BLaER1 treated with 17β-estradiol and CSF1 and Interleukin-3, amounts not matched to agents 10 nM and 100 nM (cell line): ENCODE measurements at regions not wholly inside any gene's neighbourhood (a gene's known extent, or its start where the extent isn't known, plus 50 kb on each side); places are given as distances from the start of the nearest gene placed in this dataset.

Source experiments
- H3K27ac ChIP-seq, 11 experiments: shearing (Covaris generic); formaldehyde crosslinking; 2 replicates each; pipeline ENCODE4 v1.8.1; 2022
- H3K27me3 ChIP-seq, 11 experiments: shearing (Covaris generic); formaldehyde crosslinking; 2 replicates each; pipeline ENCODE4 v1.8.1; 2022
- H3K36me3 ChIP-seq, 11 experiments: shearing (Covaris generic); formaldehyde crosslinking; 2 replicates each; pipeline ENCODE4 v1.8.1; 2022
- H3K4me1 ChIP-seq, 10 experiments: shearing (Covaris generic); formaldehyde crosslinking; 2 replicates each; pipeline ENCODE4 v1.8.1; 2022
- H3K4me2 ChIP-seq, 11 experiments: shearing (Covaris generic); formaldehyde crosslinking; 2 replicates each; pipeline ENCODE4 v1.8.1; 2022
- H3K4me3 ChIP-seq, 10 experiments: shearing (Covaris generic); formaldehyde crosslinking; 2 replicates each; pipeline ENCODE4 v1.8.1; 2022
- H3K9ac ChIP-seq, 11 experiments: shearing (Covaris generic); formaldehyde crosslinking; 2 replicates each; pipeline ENCODE4 v1.8.1; 2022
- H3K9me3 ChIP-seq, 11 experiments: shearing (Covaris generic); formaldehyde crosslinking; replicated peaks in 1 of 11; 2 replicates each; pipeline ENCODE4 v1.8.1; 2022
- H4K20me1 ChIP-seq, 11 experiments: shearing (Covaris generic); formaldehyde crosslinking; 2 replicates each; pipeline ENCODE4 v1.8.1; 2022
- Cebpa-rat ChIP-seq, 11 experiments: shearing (Covaris generic); IDR thresholded peaks; 2 replicates each; pipeline ENCODE4 v1.8.1; 2022

- no peaks in the 10 kb centered on the region for H4K20me1 ChIP-seq
- no peaks in the 10 kb centered on the region for H3K4me1 ChIP-seq
- H3K27me3 ChIP-seq = no peaks in the 10 kb centered on the region
- no peaks in the 10 kb centered on the region for H3K36me3 ChIP-seq
- no peak overlapping the region for H3K27ac ChIP-seq
- TF ChIP-seq Cebpa-rat (IDR thresholded peaks at IDR 0.05) = no peak
- H3K4me2 ChIP-seq = no peak overlapping the region
- no peak overlapping the region for H3K4me3 ChIP-seq
- peaks cover 0 to 25% (median 0%) of the 10 kb centered on the region in 11 experiments; a peak in 3 of 22 replicates for H3K9me3 ChIP-seq
- H3K9ac ChIP-seq = no peak overlapping the region
Measured at GRCh38 chr9:90455316-90455715, 187.3 kb downstream of the DIRAS2 start.

DNA sequence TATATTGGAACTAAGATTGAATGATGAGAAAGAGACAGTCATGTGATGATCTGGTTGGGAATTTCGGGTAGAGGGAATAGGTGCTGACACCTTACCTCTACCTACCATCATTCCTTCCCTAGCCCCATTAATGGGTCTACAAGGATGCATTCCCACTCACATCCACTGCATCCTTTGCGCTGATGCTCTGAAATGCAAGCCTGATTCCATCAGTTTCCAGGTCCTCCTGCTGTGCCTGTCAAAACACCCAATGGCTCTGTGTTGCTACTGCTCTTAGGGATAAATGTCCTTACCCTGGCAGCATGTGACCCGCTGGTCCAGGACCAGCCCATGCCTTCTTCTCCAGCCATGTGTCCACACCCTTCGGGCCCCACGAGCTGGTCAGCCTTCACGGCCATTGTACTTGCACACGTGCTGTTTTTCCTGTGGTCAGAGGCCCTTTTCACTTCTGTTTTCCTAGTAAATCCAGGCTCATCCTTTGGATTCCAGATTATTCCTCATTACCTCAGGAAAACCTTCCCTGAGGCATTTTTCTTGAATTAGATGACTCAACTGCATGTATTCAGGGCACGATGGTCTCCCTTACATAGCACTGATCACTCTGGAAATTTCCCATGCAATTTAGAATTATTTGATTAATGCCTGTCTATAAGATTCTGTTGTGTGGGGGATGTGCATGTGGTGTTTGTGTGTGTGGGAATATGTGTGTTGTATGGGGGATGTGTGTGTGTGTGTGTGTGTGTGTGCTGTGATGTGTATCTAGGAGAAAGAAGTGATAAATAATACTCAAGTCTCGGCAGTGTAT lies 185.0 kb downstream of the DIRAS2 start:
- Histone ChIP-seq H3K4me1 (no peaks in the 10 kb centered on the region), H3K27ac (no peak overlapping the region), H4K20me1 (no peaks in the 10 kb centered on the region), H3K4me2 (no peak overlapping the region), H3K36me3 (no peaks in the 10 kb centered on the region), H3K9ac (no peak overlapping the region), H3K4me3 (no peak overlapping the region), H3K9me3 (peaks cover 0 to 25% (median 0%) of the 10 kb centered on the region in 11 experiments; a peak in 3 of 22 replicates), H3K27me3 (no peaks in the 10 kb centered on the region)
- TF ChIP-seq Cebpa-rat (IDR thresholded peaks at IDR 0.05) = no peak

- Histone ChIP-seq H3K27ac (no peak overlapping the region), H3K36me3 (no peaks in the 10 kb centered on the region), H3K9ac (no peak overlapping the region), H3K27me3 (no peaks in the 10 kb centered on the region), H3K4me3 (no peak overlapping the region), H3K9me3 (peaks cover 0 to 18% (median 0%) of the 10 kb centered on the region in 11 experiments; a peak in 3 of 22 replicates), H3K4me1 (no peaks in the 10 kb centered on the region), H4K20me1 (no peaks in the 10 kb centered on the region), H3K4me2 (no peak overlapping the region)
- TF ChIP-seq Cebpa-rat (IDR thresholded peaks at IDR 0.05) = no peak
Measured at GRCh38 chr9:90458485-90458884, 184.1 kb downstream of the DIRAS2 start.

DNA sequence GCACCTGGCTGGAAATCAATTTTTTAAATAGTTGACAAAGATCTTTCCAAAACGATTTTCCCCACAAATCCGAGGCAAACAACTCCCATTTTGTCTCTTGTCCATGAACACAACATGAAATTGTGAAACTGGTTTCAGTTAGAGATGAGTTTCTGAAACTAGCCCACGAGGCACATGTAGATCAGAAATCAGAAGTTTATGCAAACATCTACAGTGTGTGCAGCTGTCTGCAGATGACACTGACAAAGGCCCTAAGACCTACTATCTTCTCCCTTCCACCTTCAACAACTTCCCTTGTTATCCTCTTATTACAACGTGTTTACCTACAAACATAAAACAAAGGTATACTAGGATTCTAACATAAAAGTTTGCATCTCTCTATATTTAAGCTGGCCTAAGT lies 183.3 kb downstream of the DIRAS2 start:
- no peaks in the 10 kb centered on the region for H4K20me1 ChIP-seq
- H3K9ac ChIP-seq = no peak overlapping the region
- no peak for TF ChIP-seq Cebpa-rat (IDR thresholded peaks at IDR 0.05)
- H3K9me3 ChIP-seq = peaks cover 0 to 10% (median 0%) of the 10 kb centered on the region in 11 experiments; a peak in 1 of 22 replicates
- no peaks in the 10 kb centered on the region for H3K36me3 ChIP-seq
- no peak overlapping the region for H3K27ac ChIP-seq
- no peaks in the 10 kb centered on the region for H3K27me3 ChIP-seq
- H3K4me2 ChIP-seq = no peak overlapping the region
- no peak overlapping the region for H3K4me3 ChIP-seq
- no peaks in the 10 kb centered on the region for H3K4me1 ChIP-seq

DNA sequence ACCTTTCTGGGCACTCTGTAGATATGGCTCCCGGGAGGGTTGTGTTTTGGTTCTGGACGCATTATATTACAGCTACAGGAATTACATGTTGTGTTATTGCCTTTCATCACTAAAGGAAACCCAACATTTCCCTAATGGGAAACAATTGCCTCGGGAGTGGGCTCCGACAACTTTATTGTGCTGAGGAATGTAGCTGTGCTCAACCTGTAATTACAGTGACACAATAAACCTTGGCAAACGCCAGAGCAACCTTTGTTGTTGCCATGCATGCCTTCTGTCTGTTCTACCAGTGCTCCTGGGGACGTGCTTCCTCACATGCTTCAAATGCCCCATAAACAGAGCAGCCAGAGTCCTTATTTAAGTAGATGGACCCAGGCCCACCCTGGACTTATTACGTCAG lies 182.4 kb downstream of the DIRAS2 start:
- Histone ChIP-seq H3K27ac (no peak overlapping the region), H3K36me3 (no peaks in the 10 kb centered on the region), H4K20me1 (no peaks in the 10 kb centered on the region), H3K4me1 (no peaks in the 10 kb centered on the region), H3K27me3 (no peaks in the 10 kb centered on the region), H3K4me3 (no peak overlapping the region), H3K9me3 (0 out of 22 replicates have a peak, but pooled peaks cover 0 to 4% (median 0%) of the 10 kb centered on the region in 11 experiments), H3K9ac (no peak overlapping the region), H3K4me2 (no peak overlapping the region)
- TF ChIP-seq Cebpa-rat (IDR thresholded peaks at IDR 0.05) = no peak

- H3K27me3 ChIP-seq = no peaks in the 10 kb centered on the region
- H3K4me1 ChIP-seq = no peaks in the 10 kb centered on the region
- H3K4me3 ChIP-seq = no peak overlapping the region
- 0 out of 22 replicates have a peak, but pooled peaks cover 0 to 4% (median 0%) of the 10 kb centered on the region in 11 experiments for H3K9me3 ChIP-seq
- H3K27ac ChIP-seq = no peak overlapping the region
- no peaks in the 10 kb centered on the region for H4K20me1 ChIP-seq
- no peak overlapping the region for H3K9ac ChIP-seq
- no peak overlapping the region for H3K4me2 ChIP-seq
- no peaks in the 10 kb centered on the region for H3K36me3 ChIP-seq
- no peak for TF ChIP-seq Cebpa-rat (IDR thresholded peaks at IDR 0.05)
Measured at GRCh38 chr9:90464978-90465377, 177.6 kb downstream of the DIRAS2 start.

DNA sequence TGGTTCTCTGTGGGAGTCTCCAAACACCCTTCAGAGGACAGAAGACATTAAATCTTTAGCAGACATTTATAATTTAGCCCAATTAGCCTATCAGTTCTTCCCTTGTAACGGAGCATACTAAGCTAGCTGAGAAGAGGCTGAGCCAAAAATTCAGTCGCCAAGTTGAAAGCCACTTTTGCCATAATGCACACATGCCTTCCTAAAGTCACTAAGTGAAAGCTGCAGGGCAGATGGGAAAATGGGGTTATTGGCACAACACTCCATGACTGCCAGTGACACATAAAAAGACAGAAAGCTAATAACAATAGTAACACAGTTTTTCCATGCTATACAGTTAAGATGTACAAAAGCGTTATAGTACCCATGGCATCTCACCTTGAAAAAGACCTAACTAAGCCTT lies 176.2 kb downstream of the DIRAS2 start:
- Histone ChIP-seq H3K9ac (no peak overlapping the region), H4K20me1 (no peaks in the 10 kb centered on the region), H3K27me3 (no peaks in the 10 kb centered on the region), H3K9me3 (0 out of 22 replicates have a peak, but pooled peaks cover 0 to 3% (median 0%) of the 10 kb centered on the region in 11 experiments), H3K4me3 (no peak overlapping the region), H3K4me1 (no peaks in the 10 kb centered on the region), H3K36me3 (no peaks in the 10 kb centered on the region), H3K4me2 (no peak overlapping the region), H3K27ac (no peak overlapping the region)
- TF ChIP-seq Cebpa-rat (IDR thresholded peaks at IDR 0.05) = no peak

GRCh38 chr9:90469435-90469834 lies 173.2 kb downstream of the DIRAS2 start:
- Histone ChIP-seq H4K20me1 (no peaks in the 10 kb centered on the region), H3K4me1 (no peaks in the 10 kb centered on the region), H3K4me3 (no peak overlapping the region), H3K27ac (no peak overlapping the region), H3K36me3 (no peaks in the 10 kb centered on the region), H3K9me3 (no peaks in the 10 kb centered on the region), H3K9ac (no peak overlapping the region), H3K27me3 (no peaks in the 10 kb centered on the region), H3K4me2 (no peak overlapping the region)
- TF ChIP-seq Cebpa-rat (IDR thresholded peaks at IDR 0.05) = no peak

DNA sequence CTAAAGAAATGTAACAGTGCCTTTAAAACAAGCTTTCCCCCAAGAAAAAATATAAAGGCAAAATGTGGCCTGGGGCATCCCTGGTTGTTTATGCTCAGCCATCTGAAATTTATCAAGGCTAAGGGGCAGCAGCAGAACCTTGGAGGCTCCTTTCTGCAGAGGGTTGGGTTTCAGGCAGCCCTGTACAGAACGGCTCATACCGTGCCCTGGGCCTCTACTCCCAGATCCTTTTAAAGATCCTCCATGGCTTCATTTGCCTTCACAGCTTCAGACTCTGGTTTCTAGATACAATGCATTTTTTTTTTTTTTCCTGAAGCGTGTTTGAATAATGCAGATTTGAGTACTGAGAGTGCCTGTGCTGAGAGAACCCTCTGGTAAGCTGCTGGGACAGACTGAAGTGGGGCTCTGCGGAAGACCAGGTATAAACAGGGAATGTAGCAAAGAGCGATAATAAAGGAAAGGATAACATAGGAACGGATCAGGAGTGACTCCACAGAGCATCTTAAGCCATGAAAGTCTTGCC lies 172.7 kb downstream of the DIRAS2 start:
- Histone ChIP-seq H3K27me3 (no peaks in the 10 kb centered on the region), H4K20me1 (no peaks in the 10 kb centered on the region), H3K4me3 (no peak overlapping the region), H3K27ac (no peak overlapping the region), H3K9ac (no peak overlapping the region), H3K4me2 (no peak overlapping the region), H3K4me1 (no peaks in the 10 kb centered on the region), H3K36me3 (no peaks in the 10 kb centered on the region), H3K9me3 (no peaks in the 10 kb centered on the region)
- no peak for TF ChIP-seq Cebpa-rat (IDR thresholded peaks at IDR 0.05)

- Histone ChIP-seq H3K9ac (no peak overlapping the region), H3K27me3 (no peaks in the 10 kb centered on the region), H3K4me1 (no peaks in the 10 kb centered on the region), H3K9me3 (no peaks in the 10 kb centered on the region), H3K27ac (no peak overlapping the region), H4K20me1 (no peaks in the 10 kb centered on the region), H3K4me3 (no peak overlapping the region), H3K36me3 (no peaks in the 10 kb centered on the region), H3K4me2 (no peak overlapping the region)
- TF ChIP-seq Cebpa-rat (IDR thresholded peaks at IDR 0.05) = no peak
Measured at GRCh38 chr9:90476058-90476457, 166.6 kb downstream of the DIRAS2 start.
